SK-N-SH (cell line): ENCODE measurements at regions not wholly inside any gene's neighbourhood (a gene's known extent, or its start where the extent isn't known, plus 50 kb on each side); places are given as distances from the start of the nearest gene placed in this dataset.

Source experiments
- CTCF ChIA-PET: fragments of 300-600, 350-600 bp; formaldehyde crosslinking; extraction: SDS; loops from one replicate; lab custom pipeline; 2021; lab: Yijun Ruan, JAX
- POLR2A ChIA-PET: fragments of 350-600 bp; sonication (Branson Sonifier 250); formaldehyde crosslinking; extraction: SDS; loops from one replicate; lab custom pipeline; 2020; ENCODE audit warnings: antibody characterized with exemption, inconsistent platforms; lab: Yijun Ruan, JAX
- DNase-seq: peaks from one replicate; pipeline ENCODE4 v3.0.0; 2012
- H2AFZ ChIP-seq: fragments of 200-600 bp; sonication (generic); 2 replicates; pipeline ENCODE4 v1.8.1; 2016; ENCODE audit warnings: antibody characterized with exemption, mild to moderate bottlenecking, low read depth
- H3F3A ChIP-seq: fragments of 200-600 bp; sonication (generic); replicated peaks from 2 replicates; pipeline ENCODE3; 2016; ENCODE audit warnings: antibody characterized with exemption, mild to moderate bottlenecking; ENCODE audit not compliant: insufficient read depth
- H3K27ac ChIP-seq, 2 experiments: fragments of 200-500 bp in 1 of 2; fragments of 200-600 bp in 1 of 2; sonication (Bioruptor generic) in 1 of 2; sonication (generic), shearing (Covaris generic) in 1 of 2; 2 replicates each; pipeline versions ENCODE4 v1.5.1 to v1.6.1; 2014 to 2016; ENCODE audit warnings: low read depth in 2 of 2, inconsistent platforms in 1 of 2, low read length in 1 of 2, mild to moderate bottlenecking in 1 of 2, mixed read lengths in 1 of 2
- H3K27me3 ChIP-seq: fragments of 200-600 bp; sonication (generic), shearing (Covaris generic); 2 replicates; pipeline ENCODE4 v1.6.1; 2016; ENCODE audit warnings: mixed run types; ENCODE audit not compliant: insufficient read depth
- H3K36me3 ChIP-seq, 2 experiments: fragments of 200-500 bp in 1 of 2; fragments of 200-600 bp in 1 of 2; sonication (Bioruptor generic) in 1 of 2; sonication (generic) in 1 of 2; replicated peaks in 1 of 2; 2 replicates each; pipeline versions ENCODE3 to v1.5.1; 2014 to 2016; ENCODE audit warnings: low read length in 1 of 2, mild to moderate bottlenecking in 1 of 2; ENCODE audit not compliant: insufficient read depth in 2 of 2, control insufficient read depth in 1 of 2
- H3K4me1 ChIP-seq, 2 experiments: fragments of 200-500 bp in 1 of 2; fragments of 200-600 bp in 1 of 2; sonication (Bioruptor generic) in 1 of 2; sonication (generic), shearing (Covaris generic) in 1 of 2; 2 replicates each; pipeline versions ENCODE4 v1.5.1 to v1.6.1; 2014 to 2016; ENCODE audit warnings: low read depth in 1 of 2, low read length in 1 of 2, mixed run types in 1 of 2; ENCODE audit not compliant: insufficient read depth in 2 of 2, control insufficient read depth in 1 of 2
- H3K4me2 ChIP-seq: fragments of 200-600 bp; sonication (generic), shearing (Covaris generic); 2 replicates; pipeline ENCODE4 v1.6.1; 2017; ENCODE audit warnings: mixed run types
- H3K4me3 ChIP-seq, 2 experiments: fragments of 200-500 bp in 1 of 2; fragments of 200-600 bp in 1 of 2; sonication (Bioruptor generic) in 1 of 2; sonication (generic), shearing (Covaris generic) in 1 of 2; 2 replicates each; pipeline versions ENCODE4 v1.5.1 to v1.8.1; 2014 to 2016; ENCODE audit warnings: low read depth in 2 of 2, inconsistent platforms in 1 of 2, low read length in 1 of 2, mild to moderate bottlenecking in 1 of 2, mixed read lengths in 1 of 2, moderate library complexity in 1 of 2
- H3K79me2 ChIP-seq: fragments of 200-600 bp; sonication (generic); 2 replicates; pipeline ENCODE4 v1.8.1; 2017; ENCODE audit warnings: mild to moderate bottlenecking; ENCODE audit not compliant: insufficient read depth
- H3K9ac ChIP-seq: fragments of 200-600 bp; sonication (generic); 2 replicates; pipeline ENCODE4 v1.6.1; 2017; ENCODE audit warnings: mixed run types
- H3K9me2 ChIP-seq: fragments of 200-600 bp; sonication (generic); 2 replicates; pipeline ENCODE4 v1.6.1; 2017; ENCODE audit warnings: mixed run types
- H3K9me3 ChIP-seq: fragments of 200-600 bp; sonication (generic); 2 replicates; pipeline ENCODE4 v1.6.1; 2017; ENCODE audit warnings: mixed run types, mild to moderate bottlenecking, moderate library complexity
- H4K20me1 ChIP-seq: fragments of 200-600 bp; sonication (generic); 2 replicates; pipeline ENCODE4 v1.6.1; 2017; ENCODE audit warnings: mild to moderate bottlenecking, mixed run types; ENCODE audit not compliant: insufficient read depth
- FOXM1 ChIP-seq: IDR thresholded peaks from 2 replicates; pipeline ENCODE4 v1.4.0; 2012; ENCODE audit warnings: low read depth, mild to moderate bottlenecking
- GABPA ChIP-seq: IDR thresholded peaks from 2 replicates; pipeline ENCODE4 v1.4.0; 2012; ENCODE audit warnings: low read depth, mild to moderate bottlenecking
- GATA2 ChIP-seq: sonication (generic); formaldehyde crosslinking; IDR thresholded peaks from 2 replicates; pipeline ENCODE4 v1.5.0; 2020; ENCODE audit warnings: mild to moderate bottlenecking, missing genetic modification reagents
- MXI1 ChIP-seq: IDR thresholded peaks from 2 replicates; pipeline ENCODE4 v1.6.1; 2012; ENCODE audit warnings: mild to moderate bottlenecking, low read depth, low read length, improper control_type of control experiment
- NFIC ChIP-seq: IDR thresholded peaks from 2 replicates; pipeline ENCODE4 v1.4.0; 2012; ENCODE audit warnings: borderline replicate concordance
- NRF1 ChIP-seq: IDR thresholded peaks from 2 replicates; pipeline ENCODE4 v1.6.1; 2012; ENCODE audit warnings: low read depth, mild to moderate bottlenecking, low read length
- RFX5 ChIP-seq: IDR thresholded peaks from 2 replicates; pipeline ENCODE4 v1.6.1; 2012; ENCODE audit warnings: mild to moderate bottlenecking, improper control_type of control experiment, low read length
- RXRA ChIP-seq: IDR thresholded peaks from 2 replicates; pipeline ENCODE4 v1.4.0; 2012; ENCODE audit warnings: low read depth, mild to moderate bottlenecking, borderline replicate concordance
- SIN3A ChIP-seq: IDR thresholded peaks from 2 replicates; pipeline ENCODE4 v1.6.1; 2012; ENCODE audit warnings: low read depth, mild to moderate bottlenecking, low read length, moderate library complexity, borderline replicate concordance
- SMC3 ChIP-seq: IDR thresholded peaks from 2 replicates; pipeline ENCODE4 v1.6.1; 2012; ENCODE audit warnings: low read depth, low read length, improper control_type of control experiment
- TEAD4 ChIP-seq: IDR thresholded peaks from 2 replicates; pipeline ENCODE4 v1.4.0; 2012; ENCODE audit warnings: mild to moderate bottlenecking, borderline replicate concordance; ENCODE audit not compliant: insufficient read depth
- WGBS: methylation state at CpG from one replicate; pipeline ENCODE4 v1.1.6; 2017; ENCODE audit warnings: low lambda C conversion rate; 5-methylcytosine and 5-hydroxymethylcytosine counted together
- TF ChIP-seq, protein P1 (sequence below): IDR thresholded peaks from 2 replicates; pipeline ENCODE4; 2012
- TF ChIP-seq, protein P2 (sequence below): IDR thresholded peaks from 2 replicates; pipeline ENCODE4 v1.4.0; 2012; ENCODE audit warnings: low read depth
- TF ChIP-seq, protein P3 (sequence below): fragments of 150-350 bp; IDR thresholded peaks from 2 replicates; pipeline ENCODE4 v1.6.1; 2017; ENCODE audit warnings: antibody characterized with exemption, low read length, low read depth, borderline replicate concordance

DNA sequence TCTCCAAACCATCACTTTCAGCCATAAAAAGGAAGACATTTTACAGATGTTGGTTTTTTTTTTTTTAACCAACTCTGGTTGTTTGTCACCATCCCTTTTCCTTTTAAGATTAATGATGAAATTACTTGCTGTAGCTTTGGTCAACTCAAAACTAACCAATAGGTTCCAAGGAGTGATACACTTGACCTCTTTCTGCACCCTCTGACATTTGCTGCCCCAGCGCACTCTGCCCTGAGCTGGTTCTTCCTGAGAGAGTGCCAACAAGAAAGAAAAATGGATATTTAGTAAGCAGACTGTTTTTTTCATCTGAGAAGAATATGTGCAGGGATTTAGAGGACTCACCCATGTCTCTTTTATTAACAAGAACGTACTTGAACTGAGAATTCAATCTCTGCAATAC, 520.0 kb downstream of the TXNL1 start:
- H3K9ac ChIP-seq, result no peak overlapping the region
- no peak overlapping the region for H3K4me3 ChIP-seq
- WGBS, result 56% methylated on average over 2 of the region's 2 CpGs
- no peaks in the 10 kb centered on the region for H3K27me3 ChIP-seq
- TF ChIP-seq SIN3A, result no peak
- no peak for TF ChIP-seq FOXM1
- TF ChIP-seq NFIC, result no peak
- no peak for TF ChIP-seq RXRA
- TF ChIP-seq, protein P1, sequence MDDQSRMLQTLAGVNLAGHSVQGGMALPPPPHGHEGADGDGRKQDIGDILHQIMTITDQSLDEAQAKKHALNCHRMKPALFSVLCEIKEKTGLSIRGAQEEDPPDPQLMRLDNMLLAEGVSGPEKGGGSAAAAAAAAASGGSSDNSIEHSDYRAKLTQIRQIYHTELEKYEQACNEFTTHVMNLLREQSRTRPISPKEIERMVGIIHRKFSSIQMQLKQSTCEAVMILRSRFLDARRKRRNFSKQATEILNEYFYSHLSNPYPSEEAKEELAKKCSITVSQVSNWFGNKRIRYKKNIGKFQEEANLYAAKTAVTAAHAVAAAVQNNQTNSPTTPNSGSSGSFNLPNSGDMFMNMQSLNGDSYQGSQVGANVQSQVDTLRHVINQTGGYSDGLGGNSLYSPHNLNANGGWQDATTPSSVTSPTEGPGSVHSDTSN, result no peak
- TF ChIP-seq GABPA, result no peak
- TF ChIP-seq, protein P2, sequence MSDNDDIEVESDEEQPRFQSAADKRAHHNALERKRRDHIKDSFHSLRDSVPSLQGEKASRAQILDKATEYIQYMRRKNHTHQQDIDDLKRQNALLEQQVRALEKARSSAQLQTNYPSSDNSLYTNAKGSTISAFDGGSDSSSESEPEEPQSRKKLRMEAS, result no peak
- no peak for TF ChIP-seq GATA2
- H3K36me3 ChIP-seq, result no peaks in the 10 kb centered on the region
- no peak overlapping the region for H2AFZ ChIP-seq
- no peak overlapping the region for H3K27ac ChIP-seq
- ChIA-PET POLR2A (no interaction called here), CTCF (no interaction called here)
- no peaks in the 10 kb centered on the region for H3K4me1 ChIP-seq
- H3F3A ChIP-seq, result no peaks in the 10 kb centered on the region
- no peak overlapping the region for H3K4me2 ChIP-seq
- no peak for DNase-seq
- H4K20me1 ChIP-seq, result no peaks in the 10 kb centered on the region
- H3K9me3 ChIP-seq, result no peaks in the 10 kb centered on the region
- H3K79me2 ChIP-seq, result no peaks in the 10 kb centered on the region
- H3K9me2 ChIP-seq, result no peaks in the 10 kb centered on the region

DNA sequence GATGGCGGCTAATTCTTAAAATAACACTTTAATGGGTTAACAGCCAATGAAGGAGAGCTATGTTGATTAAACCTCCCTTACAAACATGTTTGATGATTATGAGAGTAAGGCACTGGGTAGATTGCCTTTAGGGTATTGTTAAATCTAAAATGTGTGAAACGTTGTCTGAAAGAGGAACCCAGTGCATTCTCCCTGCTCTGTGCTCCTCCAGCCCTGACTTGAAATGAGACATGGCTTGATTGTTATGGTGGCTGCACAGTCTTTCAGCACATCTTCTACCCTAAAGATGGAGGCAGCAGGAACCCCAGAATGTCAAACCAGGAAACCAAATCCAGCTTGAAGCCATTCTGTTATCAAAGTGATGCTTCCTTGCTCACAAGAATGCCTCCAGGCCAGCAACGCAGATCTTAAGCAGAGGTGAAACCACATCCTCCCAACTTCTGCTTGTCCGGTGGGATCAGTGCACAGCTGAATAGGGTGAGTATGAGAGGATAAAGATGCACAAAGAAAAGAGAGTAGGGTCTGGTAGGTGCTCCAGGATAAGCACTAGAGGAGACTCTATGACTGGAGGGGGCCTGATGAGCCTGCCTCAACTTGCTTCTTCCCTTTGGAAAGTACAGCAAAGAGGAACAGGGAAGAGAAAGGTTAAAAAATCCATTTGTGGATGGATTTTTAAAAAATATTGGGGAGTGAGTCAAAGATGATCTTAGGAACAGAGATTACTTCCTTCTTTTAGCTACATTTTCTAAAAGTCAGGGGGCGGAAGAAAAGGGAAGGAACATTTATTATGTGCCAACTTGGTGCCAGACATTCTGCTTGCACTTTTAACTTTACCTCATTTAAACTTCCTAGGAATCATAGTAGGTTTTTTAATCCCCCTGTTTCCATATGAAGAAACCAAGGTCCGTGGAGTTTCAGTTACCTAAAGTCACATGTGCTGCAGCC, 523.0 kb downstream of the TXNL1 start:
- Histone ChIP-seq H3K79me2 (no peaks in the 10 kb centered on the region), H2AFZ (no peak overlapping the region), H3K27me3 (no peaks in the 10 kb centered on the region), H4K20me1 (no peaks in the 10 kb centered on the region), H3K9me3 (no peaks in the 10 kb centered on the region), H3K36me3 (no peaks in the 10 kb centered on the region), H3K4me3 (no peak overlapping the region), H3K4me1 (no peaks in the 10 kb centered on the region), H3K9ac (no peak overlapping the region), H3K4me2 (no peak overlapping the region), H3K9me2 (no peaks in the 10 kb centered on the region), H3F3A (no peaks in the 10 kb centered on the region), H3K27ac (no peak overlapping the region)
- 60% methylated on average over 6 of the region's 6 CpGs for WGBS
- ChIA-PET CTCF (interaction anchor here (0.5 kb wide), 1 partner anchor 777 kb away, joined by 3 read pairs; no protein-coding TSS in a partner anchor), POLR2A (no interaction called here)
- TF ChIP-seq TEAD4 (no peak), NRF1 (no peak), SMC3 (no peak), NFIC (no peak), MXI1 (no peak), RFX5 (no peak)
- TF ChIP-seq, protein P3, sequence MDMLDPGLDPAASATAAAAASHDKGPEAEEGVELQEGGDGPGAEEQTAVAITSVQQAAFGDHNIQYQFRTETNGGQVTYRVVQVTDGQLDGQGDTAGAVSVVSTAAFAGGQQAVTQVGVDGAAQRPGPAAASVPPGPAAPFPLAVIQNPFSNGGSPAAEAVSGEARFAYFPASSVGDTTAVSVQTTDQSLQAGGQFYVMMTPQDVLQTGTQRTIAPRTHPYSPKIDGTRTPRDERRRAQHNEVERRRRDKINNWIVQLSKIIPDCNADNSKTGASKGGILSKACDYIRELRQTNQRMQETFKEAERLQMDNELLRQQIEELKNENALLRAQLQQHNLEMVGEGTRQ, result no peak
- TF ChIP-seq, protein P2, result no peak
- DNase-seq, result no peak
